Right lobe of liver (tissue), 4 donors: ENCODE measurements at regions not wholly inside any gene's neighbourhood (a gene's known extent, or its start where the extent isn't known, plus 50 kb on each side); places are given as distances from the start of the nearest gene placed in this dataset.

Experiments
- POLR2A ChIP-seq: fragments of 450-650 bp; IDR thresholded peaks from one replicate; pipeline ENCODE4 v1.6.1; 2017; ENCODE audit warnings: antibody characterized with exemption, mild to moderate bottlenecking
- TF ChIP-seq, protein P1 (sequence below), 4 donors: fragments of 200-600 bp in 3 of 4; fragments of 450-650 bp in 1 of 4; IDR thresholded peaks; one replicate each; pipeline versions ENCODE4 v1.5.1 to v1.8.0; 2016 to 2022; ENCODE audit warnings: antibody characterized with exemption in 4 of 4, mild to moderate bottlenecking in 2 of 4
- donor health status: DM: no; HTN: no; CAD: no.
- donor health status: DM: no; HTN: no; CAD: no.
- donor health status: DM: no; HTN: yes; CAD: no.

DNA sequence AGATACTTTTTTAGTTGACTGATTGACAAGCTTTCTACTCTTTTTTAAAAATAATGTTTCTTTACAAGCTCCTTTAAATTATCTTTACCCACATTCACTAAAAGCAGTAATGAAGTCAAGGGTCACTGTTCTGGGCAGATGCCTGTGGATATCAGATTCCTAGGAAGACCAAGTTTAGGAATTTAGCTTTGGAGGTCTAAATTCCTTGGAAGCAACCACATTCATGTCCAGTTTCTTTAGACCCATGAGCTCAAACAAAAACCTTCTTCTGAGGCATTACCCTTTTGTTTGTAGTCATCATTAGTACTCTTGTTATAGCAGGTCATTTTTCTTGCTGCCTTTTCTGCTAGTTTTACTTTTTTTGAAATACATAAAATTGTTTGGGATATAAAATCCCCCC is 462.9 kb upstream of the JAG1 start:
- TF ChIP-seq, protein P1, sequence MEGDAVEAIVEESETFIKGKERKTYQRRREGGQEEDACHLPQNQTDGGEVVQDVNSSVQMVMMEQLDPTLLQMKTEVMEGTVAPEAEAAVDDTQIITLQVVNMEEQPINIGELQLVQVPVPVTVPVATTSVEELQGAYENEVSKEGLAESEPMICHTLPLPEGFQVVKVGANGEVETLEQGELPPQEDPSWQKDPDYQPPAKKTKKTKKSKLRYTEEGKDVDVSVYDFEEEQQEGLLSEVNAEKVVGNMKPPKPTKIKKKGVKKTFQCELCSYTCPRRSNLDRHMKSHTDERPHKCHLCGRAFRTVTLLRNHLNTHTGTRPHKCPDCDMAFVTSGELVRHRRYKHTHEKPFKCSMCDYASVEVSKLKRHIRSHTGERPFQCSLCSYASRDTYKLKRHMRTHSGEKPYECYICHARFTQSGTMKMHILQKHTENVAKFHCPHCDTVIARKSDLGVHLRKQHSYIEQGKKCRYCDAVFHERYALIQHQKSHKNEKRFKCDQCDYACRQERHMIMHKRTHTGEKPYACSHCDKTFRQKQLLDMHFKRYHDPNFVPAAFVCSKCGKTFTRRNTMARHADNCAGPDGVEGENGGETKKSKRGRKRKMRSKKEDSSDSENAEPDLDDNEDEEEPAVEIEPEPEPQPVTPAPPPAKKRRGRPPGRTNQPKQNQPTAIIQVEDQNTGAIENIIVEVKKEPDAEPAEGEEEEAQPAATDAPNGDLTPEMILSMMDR (IDR thresholded peaks at IDR 0.05) = no peak
- no peak for TF ChIP-seq POLR2A
